ENCODE measurements at regions not wholly inside any gene's neighbourhood (a gene's known extent, or its start where the extent isn't known, plus 50 kb on each side); places are given as distances from the start of the nearest gene placed in this dataset.

DNA sequence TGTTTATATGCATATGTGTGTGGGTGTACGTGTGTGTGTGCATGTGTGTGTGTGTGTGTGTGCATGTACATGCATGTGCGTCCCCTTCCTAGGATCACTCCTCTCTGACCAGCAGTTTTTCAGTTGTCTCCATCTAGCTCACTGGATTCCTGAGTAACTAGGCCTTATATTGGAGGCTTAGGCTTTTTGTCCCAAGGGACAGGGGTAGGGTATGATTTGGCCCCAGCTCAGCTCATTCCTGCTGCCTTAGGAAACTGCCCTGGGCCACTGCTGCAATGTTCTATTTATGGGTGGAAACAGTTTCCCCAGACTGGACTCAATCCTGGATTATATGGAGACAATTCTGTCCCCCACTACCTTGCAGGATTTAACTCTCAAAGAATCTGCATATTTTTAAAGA lies 68.8 kb upstream of the SDK1 start:
- intact Hi-C loops (cut with DNase I), result no loop called here
- DNase-seq, result no peak
- TF ChIP-seq, protein P1, sequence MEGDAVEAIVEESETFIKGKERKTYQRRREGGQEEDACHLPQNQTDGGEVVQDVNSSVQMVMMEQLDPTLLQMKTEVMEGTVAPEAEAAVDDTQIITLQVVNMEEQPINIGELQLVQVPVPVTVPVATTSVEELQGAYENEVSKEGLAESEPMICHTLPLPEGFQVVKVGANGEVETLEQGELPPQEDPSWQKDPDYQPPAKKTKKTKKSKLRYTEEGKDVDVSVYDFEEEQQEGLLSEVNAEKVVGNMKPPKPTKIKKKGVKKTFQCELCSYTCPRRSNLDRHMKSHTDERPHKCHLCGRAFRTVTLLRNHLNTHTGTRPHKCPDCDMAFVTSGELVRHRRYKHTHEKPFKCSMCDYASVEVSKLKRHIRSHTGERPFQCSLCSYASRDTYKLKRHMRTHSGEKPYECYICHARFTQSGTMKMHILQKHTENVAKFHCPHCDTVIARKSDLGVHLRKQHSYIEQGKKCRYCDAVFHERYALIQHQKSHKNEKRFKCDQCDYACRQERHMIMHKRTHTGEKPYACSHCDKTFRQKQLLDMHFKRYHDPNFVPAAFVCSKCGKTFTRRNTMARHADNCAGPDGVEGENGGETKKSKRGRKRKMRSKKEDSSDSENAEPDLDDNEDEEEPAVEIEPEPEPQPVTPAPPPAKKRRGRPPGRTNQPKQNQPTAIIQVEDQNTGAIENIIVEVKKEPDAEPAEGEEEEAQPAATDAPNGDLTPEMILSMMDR (IDR thresholded peaks at IDR 0.05), result no peak

DNA sequence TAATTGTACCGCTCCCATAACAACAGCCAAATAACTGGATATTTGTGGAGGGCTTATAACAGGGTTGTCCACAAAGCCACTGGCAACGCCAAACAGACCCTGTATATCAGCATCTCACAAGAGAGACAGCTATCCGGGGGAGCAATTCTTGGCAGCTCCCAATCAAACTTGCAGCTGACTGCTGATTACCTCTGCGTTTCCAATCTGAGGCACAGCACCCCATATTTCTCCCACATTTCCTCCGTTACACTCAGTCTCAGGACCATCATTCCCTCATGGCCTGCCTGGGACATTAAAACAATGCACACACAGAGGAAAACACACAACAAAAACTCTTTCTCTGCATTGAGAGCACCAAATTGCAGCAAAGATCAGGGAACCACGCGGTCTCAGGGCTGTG lies 67.8 kb upstream of the SDK1 start:
- DNase-seq, result no peak
- 52 to 65% methylated on average over 7 of the region's 7 CpGs for whole genome bisulfite sequencing, 2 donors
- peaks cover 0 to 4% (median 0%) of the 10 kb centered on the region in 7 donors for H3K27me3 ChIP-seq
- H3K36me3 ChIP-seq, result no peaks in the 10 kb centered on the region
- H3K4me3 ChIP-seq, result no peak overlapping the region
- intact Hi-C loops (cut with DNase I), result no loop called here
- ATAC-seq, result no peak
- H3K9me3 ChIP-seq, result peaks cover 0 to 16% (median 0%) of the 10 kb centered on the region in 11 donors
- TF ChIP-seq, protein P1 (IDR thresholded peaks at IDR 0.05), result no peak
- no peaks in the 10 kb centered on the region for H3K4me1 ChIP-seq
- no peak overlapping the region for H3K27ac ChIP-seq

More for the DNA sequence above, 68.8 kb upstream of the SDK1 start:
- Histone ChIP-seq H3K4me1 (no peaks in the 10 kb centered on the region), H3K9me3 (peaks cover 0 to 16% (median 0%) of the 10 kb centered on the region in 11 donors), H3K36me3 (no peaks in the 10 kb centered on the region), H3K27ac (no peak overlapping the region), H3K27me3 (no peaks in the 10 kb centered on the region), H3K4me3 (no peak overlapping the region)
- WGBS, 2 donors, result 83 to 89% methylated on average over 2 of the region's 2 CpGs
- ATAC-seq, result peak in 3 of 8 donors; percentile 48 to 62 (median 59)

DNA sequence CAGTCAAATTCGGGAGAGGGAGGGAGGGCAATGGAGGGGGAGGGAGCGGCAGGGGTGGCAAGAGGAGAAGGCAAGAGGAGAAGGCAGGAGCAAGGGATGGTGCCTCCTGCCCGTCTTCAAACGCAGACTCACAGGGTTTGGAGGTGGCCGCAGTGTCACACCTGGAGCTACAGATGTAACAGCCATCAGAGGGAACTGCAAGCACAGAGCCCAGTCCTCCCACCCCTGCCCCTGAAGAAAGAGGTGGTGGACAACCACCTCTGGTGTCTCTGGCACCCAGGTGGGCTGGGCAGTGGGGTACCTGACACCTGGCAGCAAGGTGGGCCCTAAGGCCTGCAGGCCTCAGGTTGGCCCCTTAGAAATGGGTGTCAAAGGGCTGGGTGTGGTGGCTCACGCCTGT lies 67.0 kb upstream of the SDK1 start:
- DNase-seq, result no peak
- no peak overlapping the region for H3K4me3 ChIP-seq
- peaks cover 0 to 4% (median 0%) of the 10 kb centered on the region in 7 donors for H3K27me3 ChIP-seq
- no peaks in the 10 kb centered on the region for H3K36me3 ChIP-seq
- peaks cover 0 to 16% (median 0%) of the 10 kb centered on the region in 11 donors for H3K9me3 ChIP-seq
- WGBS, 2 donors, result 86 to 88% methylated on average over 6 of the region's 6 CpGs
- intact Hi-C loops (cut with DNase I), result no loop called here
- no peak for ATAC-seq
- no peak overlapping the region for H3K27ac ChIP-seq
- TF ChIP-seq, protein P1 (IDR thresholded peaks at IDR 0.05), result no peak
- no peaks in the 10 kb centered on the region for H3K4me1 ChIP-seq

DNA sequence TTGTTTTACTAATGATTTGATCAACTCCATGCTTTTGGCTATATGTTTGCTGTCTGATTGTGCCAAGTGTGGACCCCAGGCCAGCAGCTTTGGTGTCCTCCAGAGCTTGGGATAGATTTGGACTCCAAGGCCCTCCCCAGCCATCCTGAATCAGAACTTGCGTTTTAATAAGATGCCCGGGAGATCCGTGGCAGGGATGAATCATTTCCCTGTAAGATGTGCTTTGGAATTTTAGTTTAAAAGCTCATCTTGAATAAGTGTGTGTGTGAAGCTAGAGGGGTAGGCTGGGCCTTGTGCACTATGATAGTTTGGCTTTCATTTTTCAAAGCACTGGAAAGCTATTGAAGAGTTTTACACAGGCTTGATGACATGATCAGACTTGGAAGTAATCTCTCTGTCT lies 66.2 kb upstream of the SDK1 start:
- DNase-seq (no peak), ATAC-seq (no peak)
- WGBS, 2 donors, result 91 to 95% methylated on average over 3 of the region's 3 CpGs
- Histone ChIP-seq H3K9me3 (peaks cover 0 to 16% (median 0%) of the 10 kb centered on the region in 11 donors), H3K27ac (no peak overlapping the region), H3K27me3 (peaks cover 0 to 4% (median 0%) of the 10 kb centered on the region in 7 donors), H3K4me3 (no peak overlapping the region), H3K4me1 (no peaks in the 10 kb centered on the region), H3K36me3 (no peaks in the 10 kb centered on the region)
- intact Hi-C loops (cut with DNase I), result no loop called here
- TF ChIP-seq, protein P1 (IDR thresholded peaks at IDR 0.05), result no peak
